ENCODE measurements at regions not wholly inside any gene's neighbourhood (a gene's known extent, or its start where the extent isn't known, plus 50 kb on each side); places are given as distances from the start of the nearest gene placed in this dataset.
"Not testable (repeated sequence)": the region's sequence is repeated elsewhere in the genome, so short reads cannot be mapped to it uniquely, and the experiment has no call there.

DNA sequence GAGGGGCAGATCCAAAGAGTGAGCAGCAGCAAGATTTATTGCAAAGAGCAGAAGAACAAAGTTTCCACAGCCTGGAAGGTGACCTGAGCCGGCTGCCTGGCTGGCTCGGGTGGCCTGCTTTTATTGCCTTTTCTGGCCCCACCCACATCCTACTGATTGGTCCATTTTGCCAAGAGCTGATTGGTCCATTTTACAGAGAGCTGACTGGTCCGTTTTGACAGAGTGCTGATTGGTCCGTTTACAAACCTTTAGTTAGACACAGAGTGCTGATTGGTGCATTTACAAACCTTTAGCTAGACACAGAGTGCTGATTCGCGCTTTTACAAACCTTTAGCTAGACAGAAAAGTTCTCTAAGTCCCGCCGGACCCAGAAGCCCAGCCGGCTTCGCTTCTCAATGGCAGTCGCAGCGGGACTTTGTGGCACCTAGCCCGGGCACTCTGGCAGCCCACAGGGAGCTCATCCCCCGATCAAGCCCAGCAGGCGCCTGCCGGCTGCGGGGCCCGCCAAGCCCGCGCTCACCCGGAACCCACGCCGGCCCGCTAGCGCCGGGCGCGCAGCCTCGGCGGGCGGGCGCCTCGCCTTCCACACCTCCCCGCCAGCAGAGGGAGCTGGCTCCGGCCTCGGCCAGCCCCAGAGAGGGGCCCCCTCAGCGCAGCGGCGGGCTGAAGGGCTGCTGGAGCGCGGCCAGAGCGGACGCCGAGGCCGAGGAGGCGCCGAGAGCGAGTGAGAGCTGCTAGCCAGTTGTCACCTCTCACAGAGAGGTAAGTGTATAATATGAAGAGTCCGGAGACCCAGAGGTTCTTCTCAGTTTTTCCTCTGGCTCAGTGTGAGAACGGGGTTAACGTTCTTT is 339.2 kb downstream of the CHL1 start:
- Mint-ChIP-seq H3K27ac (no peak overlapping the region), H3K4me1 (ENCODE audit: low read depth) (no peaks in the 10 kb centered on the region), H3K27me3 (ENCODE audit: low read depth) (no peaks in the 10 kb centered on the region), H3K4me3 (no peak overlapping the region), H3K36me3 (ENCODE audit: low read depth) (no peaks in the 10 kb centered on the region), H3K9me3 (ENCODE audit: insufficient read depth) (peaks cover 13% of the 10 kb centered on the region)
- ATAC-seq (no peak), DNase-seq (no peak)
- CTCF ChIA-PET = interaction anchor here (1.0 kb wide), 1 partner anchor 182 kb away, joined by 3 read pairs; no protein-coding TSS in a partner anchor
- POLR2A ChIA-PET = no interaction called here

- ATAC-seq = no peak
- H3K27me3 Mint-ChIP-seq (ENCODE audit: low read depth) = no peaks in the 10 kb centered on the region
- no peak overlapping the region for H3K4me3 Mint-ChIP-seq
- ChIA-PET POLR2A (no interaction called here), CTCF (interaction anchor here (1.0 kb wide), 1 partner anchor 182 kb away, joined by 3 read pairs; no protein-coding TSS in a partner anchor)
- DNase-seq = no peak
- no peaks in the 10 kb centered on the region for H3K36me3 Mint-ChIP-seq (ENCODE audit: low read depth)
- no peaks in the 10 kb centered on the region for H3K4me1 Mint-ChIP-seq (ENCODE audit: low read depth)
- H3K27ac Mint-ChIP-seq = no peak overlapping the region
- H3K9me3 Mint-ChIP-seq (ENCODE audit: insufficient read depth) = peaks cover 13% of the 10 kb centered on the region
Observed at GRCh38 chr3:536417-536813, 339.9 kb downstream of the CHL1 start.

DNA sequence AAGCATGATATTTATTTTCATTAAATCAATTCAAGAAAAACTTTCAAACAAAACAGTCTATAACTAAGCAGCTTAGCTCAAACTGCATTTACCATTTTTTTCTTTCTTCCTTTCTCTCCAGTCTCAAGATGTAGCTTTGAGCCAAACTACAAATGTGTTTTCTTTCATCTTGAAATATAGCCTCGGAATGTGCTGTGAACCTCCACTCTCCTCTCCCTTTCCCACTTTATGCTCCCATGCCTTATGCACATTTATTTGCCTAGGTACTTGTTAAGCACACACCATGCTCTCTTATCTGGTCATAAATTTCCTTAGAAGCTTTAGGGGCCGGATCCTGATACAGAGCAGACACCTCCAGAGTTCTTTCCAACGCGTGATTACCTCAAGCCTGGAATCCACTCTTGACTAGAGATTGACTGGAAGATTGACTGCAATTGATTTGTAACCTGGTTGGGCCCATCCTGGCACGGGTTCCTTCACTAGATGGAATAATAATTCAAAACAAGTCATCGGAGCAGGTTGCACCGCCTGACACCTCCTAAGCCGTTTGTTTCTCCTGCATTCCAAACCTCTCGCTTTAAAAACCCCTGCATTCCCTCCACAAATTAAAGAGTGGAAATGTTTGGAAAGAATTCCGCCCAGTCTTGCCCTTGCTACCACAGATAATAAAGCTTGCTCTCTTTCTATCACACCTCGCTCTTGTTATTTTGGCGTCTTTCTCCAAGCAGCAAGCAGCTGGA is 344.7 kb downstream of the CHL1 start:
- ChIA-PET POLR2A (no interaction called here), CTCF (no interaction called here)
- H3K4me1 Mint-ChIP-seq (ENCODE audit: low read depth) = no peaks in the 10 kb centered on the region
- peaks cover 10% of the 10 kb centered on the region for H3K9me3 Mint-ChIP-seq (ENCODE audit: insufficient read depth)
- ATAC-seq (no peak), DNase-seq (no peak)
- H3K27ac Mint-ChIP-seq = no peak overlapping the region
- no peaks in the 10 kb centered on the region for H3K27me3 Mint-ChIP-seq (ENCODE audit: low read depth)
- no peaks in the 10 kb centered on the region for H3K36me3 Mint-ChIP-seq (ENCODE audit: low read depth)
- H3K4me3 Mint-ChIP-seq = no peak overlapping the region

GRCh38 chr3:542021-542420 is 345.5 kb downstream of the CHL1 start:
- Mint-ChIP-seq H3K9me3 (ENCODE audit: insufficient read depth) (peaks cover 10% of the 10 kb centered on the region), H3K36me3 (ENCODE audit: low read depth) (no peaks in the 10 kb centered on the region), H3K27ac (no peak overlapping the region), H3K4me1 (ENCODE audit: low read depth) (no peaks in the 10 kb centered on the region), H3K4me3 (no peak overlapping the region), H3K27me3 (ENCODE audit: low read depth) (no peaks in the 10 kb centered on the region)
- DNase-seq (no peak), ATAC-seq (no peak)
- ChIA-PET POLR2A (no interaction called here), CTCF (no interaction called here)

GRCh38 chr3:549636-550035 is 353.1 kb downstream of the CHL1 start:
- H3K27ac Mint-ChIP-seq = no peak overlapping the region

DNA sequence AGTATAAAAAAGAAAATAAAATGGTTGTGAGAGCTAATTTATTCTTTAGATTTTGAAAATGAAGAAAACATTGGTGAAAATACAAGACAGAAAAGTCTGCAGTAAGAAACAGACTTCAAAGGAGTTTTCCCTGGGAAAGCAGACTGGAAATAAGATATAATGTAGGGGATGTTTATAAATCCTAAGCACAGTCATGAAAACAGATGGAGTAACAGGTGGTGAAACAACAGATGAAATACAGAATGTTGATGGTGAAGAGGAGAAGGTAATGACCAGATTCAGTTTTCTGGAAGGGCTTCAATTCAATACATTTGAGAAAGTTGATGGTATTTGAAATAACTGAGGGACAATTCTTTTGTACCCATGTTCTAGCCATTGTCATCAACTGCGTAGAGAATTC is 353.9 kb downstream of the CHL1 start:
- DNase-seq (no peak), ATAC-seq (no peak)
- Mint-ChIP-seq H3K4me3 (no peak overlapping the region), H3K9me3 (ENCODE audit: insufficient read depth) (peaks cover 8% of the 10 kb centered on the region), H3K27me3 (ENCODE audit: low read depth) (no peaks in the 10 kb centered on the region), H3K4me1 (ENCODE audit: low read depth) (no peaks in the 10 kb centered on the region), H3K36me3 (ENCODE audit: low read depth) (no peaks in the 10 kb centered on the region), H3K27ac (no peak overlapping the region)
- ChIA-PET CTCF (no interaction called here), POLR2A (no interaction called here)

More at GRCh38 chr3:549636-550035, 353.1 kb downstream of the CHL1 start:
- Mint-ChIP-seq H3K9me3 (ENCODE audit: insufficient read depth) (peaks cover 11% of the 10 kb centered on the region), H3K27me3 (ENCODE audit: low read depth) (no peaks in the 10 kb centered on the region), H3K36me3 (ENCODE audit: low read depth) (no peaks in the 10 kb centered on the region), H3K4me3 (no peak overlapping the region), H3K4me1 (ENCODE audit: low read depth) (no peaks in the 10 kb centered on the region)
- DNase-seq = no peak
- ChIA-PET CTCF (no interaction called here), POLR2A (no interaction called here)
- ATAC-seq = no peak

DNA sequence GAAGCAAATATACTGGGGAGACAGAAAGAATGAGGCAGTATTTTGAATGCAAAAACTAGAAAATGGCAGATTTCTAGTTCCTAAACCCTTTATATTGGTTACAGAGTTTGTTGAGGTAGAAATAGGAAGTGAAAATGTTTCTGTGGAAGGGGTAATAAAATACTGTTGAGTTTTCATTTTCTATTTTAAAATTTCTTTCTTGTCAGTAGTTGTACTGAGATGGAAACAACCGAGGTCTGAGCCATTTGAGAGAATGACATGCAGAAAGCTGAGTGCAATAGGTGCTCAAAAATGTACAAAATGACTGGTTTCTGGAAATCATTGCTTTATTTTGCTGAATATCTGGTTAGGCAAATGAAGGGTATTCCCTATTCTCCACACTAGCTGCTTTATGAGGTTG is 361.4 kb downstream of the CHL1 start:
- Mint-ChIP-seq H3K27ac (no peak overlapping the region), H3K27me3 (ENCODE audit: low read depth) (no peaks in the 10 kb centered on the region), H3K4me3 (no peak overlapping the region), H3K4me1 (ENCODE audit: low read depth) (no peaks in the 10 kb centered on the region), H3K36me3 (ENCODE audit: low read depth) (no peaks in the 10 kb centered on the region), H3K9me3 (ENCODE audit: insufficient read depth) (peaks cover 10% of the 10 kb centered on the region)
- ATAC-seq (no peak), DNase-seq (no peak)
- POLR2A ChIA-PET = no interaction called here
- CTCF ChIA-PET = no interaction called here

DNA sequence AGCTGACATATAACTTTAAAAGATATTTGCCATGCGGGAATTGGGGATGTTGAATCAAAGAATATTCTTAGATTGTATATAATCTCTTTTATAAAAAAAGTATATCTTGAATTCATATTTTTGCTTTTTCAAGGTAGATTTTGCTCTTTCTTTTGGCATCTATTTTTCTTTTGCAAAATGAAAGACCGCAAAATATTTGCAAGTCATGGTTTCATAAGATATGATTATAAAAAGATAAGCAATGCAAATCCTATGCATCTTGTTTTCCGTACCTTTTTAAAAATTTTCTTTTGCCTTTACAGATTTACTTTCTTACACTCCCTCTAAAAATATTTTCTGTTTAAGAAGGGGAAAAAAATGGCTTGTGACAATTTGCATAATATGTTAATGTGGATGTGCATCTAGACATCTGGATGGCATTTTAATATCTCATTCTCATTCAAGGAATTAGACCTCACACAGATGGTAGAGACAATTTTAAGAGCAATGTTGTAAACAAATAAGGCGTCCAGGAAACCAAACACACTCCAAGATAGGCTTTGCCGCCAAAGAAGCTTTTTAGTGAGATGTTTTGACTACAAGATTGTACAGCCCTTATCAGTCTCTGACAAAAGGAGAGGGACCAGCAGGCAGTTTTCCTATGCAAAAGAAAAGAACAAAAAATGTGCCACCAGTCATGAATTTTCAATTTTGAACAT is 371.1 kb downstream of the CHL1 start:
- no peak for ATAC-seq
- no peak overlapping the region for H3K27ac Mint-ChIP-seq
- no peak for DNase-seq
- H3K27me3 Mint-ChIP-seq (ENCODE audit: low read depth) = no peaks in the 10 kb centered on the region
- H3K4me3 Mint-ChIP-seq = no peak overlapping the region
- ChIA-PET POLR2A (no interaction called here), CTCF (no interaction called here)
- peaks cover 6% of the 10 kb centered on the region for H3K9me3 Mint-ChIP-seq (ENCODE audit: insufficient read depth)
- no peaks in the 10 kb centered on the region for H3K4me1 Mint-ChIP-seq (ENCODE audit: low read depth)
- no peaks in the 10 kb centered on the region for H3K36me3 Mint-ChIP-seq (ENCODE audit: low read depth)

DNA sequence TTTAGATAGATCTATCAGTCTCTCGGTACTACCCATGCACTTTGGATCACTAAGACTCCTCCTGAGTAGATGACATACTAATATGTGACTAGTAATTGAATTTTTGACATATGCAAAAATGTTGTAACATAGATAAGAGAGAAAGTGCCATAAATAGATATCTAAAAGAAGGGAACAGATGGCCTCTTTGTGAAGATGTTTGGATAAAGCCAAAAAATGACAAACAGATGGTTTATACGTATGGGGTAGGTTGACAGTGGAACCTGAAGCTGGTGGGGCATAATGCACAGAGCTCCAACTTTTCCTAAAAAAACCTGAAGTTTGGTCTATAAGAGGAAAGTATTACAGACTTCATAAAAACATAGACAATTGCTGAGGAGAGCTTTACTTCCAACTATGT is 383.0 kb downstream of the CHL1 start:
- H3K36me3 Mint-ChIP-seq (ENCODE audit: low read depth); CTCF ChIA-PET; H3K27ac Mint-ChIP-seq: not testable (repeated sequence)

DNA sequence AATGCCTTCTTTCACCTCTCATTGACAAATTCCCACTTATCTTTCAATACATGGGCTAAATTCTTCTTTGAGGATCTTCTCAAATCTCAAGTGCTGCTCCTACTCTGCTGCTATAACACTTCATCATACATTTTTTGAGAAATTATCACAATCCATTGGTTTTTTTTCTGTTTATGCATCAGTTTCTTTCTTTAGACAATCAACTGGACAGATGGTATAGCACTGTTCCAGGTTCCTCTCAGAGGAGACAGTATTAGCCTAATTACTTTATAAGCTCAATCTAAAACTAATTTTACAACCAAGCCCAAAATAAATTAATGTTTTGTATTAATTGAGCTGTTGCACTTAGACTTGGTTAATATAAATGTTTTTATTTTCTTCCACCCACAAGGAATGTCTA is 392.5 kb downstream of the CHL1 start:
- H3K4me1 Mint-ChIP-seq (ENCODE audit: low read depth); CTCF ChIA-PET: not testable (repeated sequence)

More for the DNA sequence above, 383.0 kb downstream of the CHL1 start:
- POLR2A ChIA-PET; ATAC-seq; H3K27me3 Mint-ChIP-seq (ENCODE audit: low read depth); H3K4me3 Mint-ChIP-seq; DNase-seq; H3K4me1 Mint-ChIP-seq (ENCODE audit: low read depth); H3K9me3 Mint-ChIP-seq (ENCODE audit: insufficient read depth): not testable (repeated sequence)

DNA sequence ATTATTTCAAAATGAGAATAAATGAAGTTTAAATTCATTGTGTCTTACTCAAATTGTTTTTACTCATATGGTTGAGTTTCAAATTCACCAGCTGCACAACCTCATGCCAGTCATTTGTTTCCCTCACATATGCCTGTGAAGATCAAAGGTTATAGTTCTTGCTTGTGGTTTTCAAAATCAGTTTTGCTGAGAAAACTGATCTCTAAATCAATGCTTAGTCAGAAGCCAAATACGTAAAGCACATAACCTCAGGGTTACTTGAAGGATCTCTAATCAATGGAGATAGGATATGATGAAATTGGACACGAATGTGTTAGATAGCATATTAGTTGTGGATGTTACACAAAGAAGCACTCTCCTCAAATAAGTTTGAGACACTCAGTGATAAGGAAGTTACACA is 400.7 kb downstream of the CHL1 start:
- H3K36me3 Mint-ChIP-seq (ENCODE audit: low read depth); CTCF ChIA-PET; ATAC-seq; H3K27me3 Mint-ChIP-seq (ENCODE audit: low read depth); POLR2A ChIA-PET; H3K9me3 Mint-ChIP-seq (ENCODE audit: insufficient read depth); H3K4me3 Mint-ChIP-seq; H3K4me1 Mint-ChIP-seq (ENCODE audit: low read depth); DNase-seq; H3K27ac Mint-ChIP-seq: not testable (repeated sequence)

More for the DNA sequence above, 392.5 kb downstream of the CHL1 start:
- H3K27me3 Mint-ChIP-seq (ENCODE audit: low read depth); H3K27ac Mint-ChIP-seq; ATAC-seq; H3K36me3 Mint-ChIP-seq (ENCODE audit: low read depth); DNase-seq; H3K9me3 Mint-ChIP-seq (ENCODE audit: insufficient read depth); POLR2A ChIA-PET; H3K4me3 Mint-ChIP-seq: not testable (repeated sequence)

DNA sequence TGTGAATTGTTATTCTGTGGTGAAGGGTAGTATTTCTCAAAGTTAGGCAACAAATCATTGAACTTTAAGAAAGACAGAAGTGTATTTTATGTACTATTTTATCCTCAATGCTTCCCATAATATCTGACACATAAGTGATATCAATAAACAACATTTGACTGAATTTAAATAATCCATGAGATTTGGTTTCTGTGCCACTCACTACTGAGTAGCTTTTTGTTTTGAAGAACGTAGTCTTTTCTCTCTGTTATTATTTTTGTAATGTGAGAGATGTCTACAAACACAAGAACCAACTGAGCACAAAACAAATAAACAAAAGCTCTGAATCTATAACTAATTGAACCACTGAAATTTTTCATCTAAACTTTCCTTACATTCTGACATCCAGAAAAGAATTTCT is 401.2 kb downstream of the CHL1 start:
- DNase-seq; ATAC-seq; CTCF ChIA-PET; H3K4me1 Mint-ChIP-seq (ENCODE audit: low read depth); POLR2A ChIA-PET; H3K36me3 Mint-ChIP-seq (ENCODE audit: low read depth); H3K27ac Mint-ChIP-seq; H3K4me3 Mint-ChIP-seq; H3K9me3 Mint-ChIP-seq (ENCODE audit: insufficient read depth); H3K27me3 Mint-ChIP-seq (ENCODE audit: low read depth): not testable (repeated sequence)
